HG03460 (cell line): ENCODE measurements at regions not wholly inside any gene's neighbourhood (a gene's known extent, or its start where the extent isn't known, plus 50 kb on each side); places are given as distances from the start of the nearest gene placed in this dataset.

Experiments
- ATAC-seq: cut with Tn5 transposase; IDR thresholded peaks from one replicate; pipeline ENCODE4 v1.9.1; 2021; ENCODE audit not compliant: unreplicated experiment

- ATAC-seq: no peak
These were observed 94.6 kb upstream of the SKOR2 start for GRCh38 chr18:47346016-47346415.

GRCh38 chr18:47345291-47345690, 93.8 kb upstream of the SKOR2 start:
- no peak for ATAC-seq

- no peak for ATAC-seq
These were observed 91.8 kb upstream of the SKOR2 start for GRCh38 chr18:47343291-47343690.

GRCh38 chr18:47342566-47342965, 91.1 kb upstream of the SKOR2 start:
- no peak for ATAC-seq

GRCh38 chr18:47341678-47342077, 90.2 kb upstream of the SKOR2 start:
- ATAC-seq: no peak

GRCh38 chr18:47334966-47335365, 83.5 kb upstream of the SKOR2 start:
- no peak for ATAC-seq

GRCh38 chr18:47333926-47334635, 82.6 kb upstream of the SKOR2 start:
- ATAC-seq: no peak

- ATAC-seq: no peak
These were observed 80.2 kb upstream of the SKOR2 start for GRCh38 chr18:47331641-47332040.

- no peak for ATAC-seq
These were observed 79.6 kb upstream of the SKOR2 start for GRCh38 chr18:47331026-47331425.

- no peak for ATAC-seq
These were observed 71.7 kb upstream of the SKOR2 start for GRCh38 chr18:47323158-47323557.

GRCh38 chr18:47321815-47322214, 70.4 kb upstream of the SKOR2 start:
- no peak for ATAC-seq

- no peak for ATAC-seq
These were observed 66.5 kb upstream of the SKOR2 start for GRCh38 chr18:47317824-47318508.

GRCh38 chr18:47316924-47317323, 65.5 kb upstream of the SKOR2 start:
- ATAC-seq: no peak

GRCh38 chr18:47313901-47314300, 62.4 kb upstream of the SKOR2 start:
- no peak for ATAC-seq

- no peak for ATAC-seq
These were observed 60.1 kb upstream of the SKOR2 start for GRCh38 chr18:47311585-47311984.
